IMR-90 (cell line): ENCODE measurements at regions not wholly inside any gene's neighbourhood (a gene's known extent, or its start where the extent isn't known, plus 50 kb on each side); places are given as distances from the start of the nearest gene placed in this dataset.

Experiments
- ATAC-seq: fragments of 200-7000 bp; cut with Tn5 transposase; 2 replicates; pipeline ENCODE4 v1.9.1; 2020; ENCODE audit warnings: low read depth, mild to moderate bottlenecking, moderate library complexity
- BruUV-seq: library from RNA; stranded (reverse); fragments of 400-500 nt; replicated peaks from 2 replicates; lab custom pipeline; 2021; lab: Mats Ljungman, UMichigan
- CTCF ChIA-PET: fragments of 300-600 bp; formaldehyde crosslinking; extraction: SDS; loops from one replicate; lab custom pipeline; 2021; ENCODE audit warnings: antibody characterized with exemption; lab: Yijun Ruan, JAX
- POLR2A ChIA-PET: fragments of 300-600 bp; sonication (Branson Sonifier 250); formaldehyde crosslinking; loops from one replicate; lab custom pipeline; 2022; ENCODE audit warnings: antibody characterized with exemption; ENCODE audit not compliant: unreplicated experiment; lab: Charles Lee
- DNase-seq: peaks from one replicate; pipeline ENCODE4 v3.0.0; 2013
- H2AFZ ChIP-seq: replicated peaks from 2 replicates; pipeline ENCODE3; 2013; ENCODE audit warnings: low read length, mild to moderate bottlenecking; ENCODE audit not compliant: poor library complexity
- H2AK5ac ChIP-seq: 2 replicates; pipeline ENCODE4 v1.6.1; 2013; ENCODE audit warnings: low read depth, low read length, inconsistent platforms
- H2AK9ac ChIP-seq: replicated peaks from 2 replicates; pipeline ENCODE3; 2013; ENCODE audit warnings: mild to moderate bottlenecking, low read depth, low read length, moderate library complexity; ENCODE audit not compliant: poor library complexity
- H2BK120ac ChIP-seq: 2 replicates; pipeline ENCODE4 v1.6.1; 2013; ENCODE audit warnings: low read depth, low read length, inconsistent platforms
- H2BK15ac ChIP-seq: 3 replicates; pipeline ENCODE4 v1.6.1; 2013; ENCODE audit warnings: low read depth, low read length, inconsistent platforms
- H2BK20ac ChIP-seq: 2 replicates; pipeline ENCODE4 v1.6.1; 2013; ENCODE audit warnings: low read depth, mild to moderate bottlenecking, inconsistent platforms, low read length, moderate library complexity
- H2BK5ac ChIP-seq: 2 replicates; pipeline ENCODE4 v1.6.1; 2013; ENCODE audit warnings: mild to moderate bottlenecking, low read depth, low read length, inconsistent platforms; ENCODE audit not compliant: poor library complexity, severe bottlenecking
- H3K14ac ChIP-seq: replicated peaks from 2 replicates; pipeline ENCODE4 v1.6.1; 2013; ENCODE audit warnings: low read depth, low read length, inconsistent platforms
- H3K18ac ChIP-seq: 2 replicates; pipeline ENCODE4 v1.6.1; 2013; ENCODE audit warnings: low read depth, low read length, control low read depth
- H3K23ac ChIP-seq: 2 replicates; pipeline ENCODE4 v1.6.1; 2013; ENCODE audit warnings: low read depth, low read length, inconsistent platforms
- H3K27ac ChIP-seq: 2 replicates; pipeline ENCODE4 v1.5.1; 2013; ENCODE audit warnings: mild to moderate bottlenecking, control low read depth, low read length; ENCODE audit not compliant: insufficient read depth
- H3K27me3 ChIP-seq: 2 replicates; pipeline ENCODE4 v1.6.1; 2013; ENCODE audit warnings: low read length; ENCODE audit not compliant: control insufficient read depth, insufficient read depth
- H3K36me3 ChIP-seq: 2 replicates; pipeline ENCODE4 v1.6.1; 2013; ENCODE audit warnings: low read length, mixed read lengths; ENCODE audit not compliant: control insufficient read depth, insufficient read depth
- H3K4ac ChIP-seq: 2 replicates; pipeline ENCODE4 v1.6.1; 2013; ENCODE audit warnings: low read depth, low read length, inconsistent platforms
- H3K4me1 ChIP-seq: 2 replicates; pipeline ENCODE4 v1.6.1; 2013; ENCODE audit warnings: low read length, mixed read lengths; ENCODE audit not compliant: control insufficient read depth, insufficient read depth
- H3K4me2 ChIP-seq: 2 replicates; pipeline ENCODE4 v1.6.1; 2013; ENCODE audit warnings: low read depth, mild to moderate bottlenecking, control low read depth, low read length, moderate library complexity
- H3K4me3 ChIP-seq: 2 replicates; pipeline ENCODE4 v1.5.1; 2013; ENCODE audit warnings: low read depth, mild to moderate bottlenecking, control low read depth, low read length, moderate library complexity; ENCODE audit not compliant: insufficient read depth
- H3K56ac ChIP-seq: 2 replicates; pipeline ENCODE4 v1.6.1; 2013; ENCODE audit warnings: low read length, inconsistent platforms; ENCODE audit not compliant: insufficient read depth; ENCODE audit errors: extremely low read depth
- H3K79me1 ChIP-seq, 2 experiments: 2 replicates each; pipeline ENCODE4 v1.6.1; 2013; ENCODE audit warnings: low read length in 2 of 2, inconsistent platforms in 1 of 2, low read depth in 1 of 2
- H3K9ac ChIP-seq: 2 replicates; pipeline ENCODE4 v1.6.1; 2013; ENCODE audit warnings: low read depth, low read length, control low read depth
- H3K9me1 ChIP-seq: 2 replicates; pipeline ENCODE4 v1.6.1; 2013; ENCODE audit warnings: low read length, inconsistent platforms; ENCODE audit not compliant: insufficient read depth
- H3K9me3 ChIP-seq: 2 replicates; pipeline ENCODE4 v1.6.1; 2013; ENCODE audit warnings: low read length; ENCODE audit not compliant: control insufficient read depth, insufficient read depth
- H4K20me1 ChIP-seq: 2 replicates; pipeline ENCODE4 v1.6.1; 2013; ENCODE audit warnings: low read length, inconsistent platforms; ENCODE audit not compliant: insufficient read depth
- H4K5ac ChIP-seq: 2 replicates; pipeline ENCODE4 v1.6.1; 2013; ENCODE audit warnings: mild to moderate bottlenecking, low read depth, low read length, control low read depth
- H4K8ac ChIP-seq, 2 experiments: 2 replicates each; pipeline ENCODE4 v1.6.1; 2013; ENCODE audit warnings: low read depth in 2 of 2, low read length in 2 of 2, control low read depth in 1 of 2, inconsistent platforms in 1 of 2
- H4K91ac ChIP-seq: 2 replicates; pipeline ENCODE4 v1.6.1; 2013; ENCODE audit warnings: low read depth, low read length, inconsistent platforms; ENCODE audit not compliant: insufficient read depth
- BHLHE40 ChIP-seq: fragments of 150-350 bp; IDR thresholded peaks from 2 replicates; pipeline ENCODE4 v1.6.1; 2016; ENCODE audit warnings: mild to moderate bottlenecking, low read depth, low read length
- CEBPB ChIP-seq: IDR thresholded peaks from 2 replicates; pipeline ENCODE4 v1.6.1; 2012; ENCODE audit warnings: low read depth, low read length, improper control_type of control experiment
- CHD1 ChIP-seq: IDR thresholded peaks from 2 replicates; pipeline ENCODE4 v1.6.1; 2012; ENCODE audit warnings: low read depth, low read length, improper control_type of control experiment
- ELK1 ChIP-seq: fragments of 150-350 bp; IDR thresholded peaks from 2 replicates; pipeline ENCODE4 v1.6.1; 2016; ENCODE audit warnings: low read depth, mild to moderate bottlenecking, low read length, moderate library complexity, borderline replicate concordance
- FOS ChIP-seq: fragments of 150-350 bp; IDR thresholded peaks from 2 replicates; pipeline ENCODE4 v1.6.1; 2016; ENCODE audit warnings: low read depth, low read length
- MAFK ChIP-seq: IDR thresholded peaks from 2 replicates; pipeline ENCODE4 v1.6.1; 2012; ENCODE audit warnings: low read depth, low read length, improper control_type of control experiment
- MAZ ChIP-seq: IDR thresholded peaks from 2 replicates; pipeline ENCODE4 v1.6.1; 2012; ENCODE audit warnings: low read depth, mild to moderate bottlenecking, low read length, improper control_type of control experiment, moderate library complexity, borderline replicate concordance
- MXI1 ChIP-seq: IDR thresholded peaks from 2 replicates; pipeline ENCODE4 v1.6.1; 2012; ENCODE audit warnings: low read depth, mild to moderate bottlenecking, low read length, moderate library complexity, borderline replicate concordance
- NFE2L2 ChIP-seq: fragments of 150-350 bp; IDR thresholded peaks from 2 replicates; pipeline ENCODE4 v1.6.1; 2016; ENCODE audit warnings: low read depth, mild to moderate bottlenecking, low read length
- POLR2A ChIP-seq: IDR thresholded peaks from 2 replicates; pipeline ENCODE4 v1.6.1; 2012; ENCODE audit warnings: mild to moderate bottlenecking, low read depth, low read length
- RAD21 ChIP-seq: IDR thresholded peaks from 2 replicates; pipeline ENCODE4 v1.6.1; 2012; ENCODE audit warnings: low read length, improper control_type of control experiment
- RCOR1 ChIP-seq: IDR thresholded peaks from 2 replicates; pipeline ENCODE4 v1.6.1; 2012; ENCODE audit warnings: mild to moderate bottlenecking, low read length, improper control_type of control experiment; ENCODE audit not compliant: insufficient replicate concordance
- RFX5 ChIP-seq: IDR thresholded peaks from 2 replicates; pipeline ENCODE4 v1.8.0; 2012; ENCODE audit warnings: low read depth, mild to moderate bottlenecking, low read length, moderate library complexity
- SMC3 ChIP-seq: fragments of 150-350 bp; IDR thresholded peaks from 2 replicates; pipeline ENCODE4 v1.6.1; 2016; ENCODE audit warnings: low read depth, mild to moderate bottlenecking, antibody characterized with exemption, low read length, moderate library complexity
- WGBS, 2 experiments: methylation state at CpG; one replicate each; pipeline versions ENCODE4 v1.1.5 to v1.1.7; 2013; ENCODE audit warnings: missing lambda C conversion rate in 2 of 2; ENCODE audit not compliant: insufficient read length in 1 of 2; ENCODE audit errors: extremely low coverage in 2 of 2; 5-methylcytosine and 5-hydroxymethylcytosine counted together
- dilution Hi-C: fragments of 300-500 bp; cut with HindIII; formaldehyde crosslinking; loops from one replicate; pipeline ENCODE4 v1.14.3; 2018; ENCODE audit warnings: low sequenced_read_pairs; ENCODE audit not compliant: unreplicated experiment
- in situ Hi-C: fragments of 300-500 bp; cut with MboI; formaldehyde crosslinking; loops from 3 replicates; pipeline ENCODE4 v1.14.3; 2019; ENCODE audit warnings: low sequenced_read_pairs, inconsistent platforms, mixed read lengths
- intact Hi-C: fragments of 100-400 bp; cut with micrococcal nuclease; formaldehyde crosslinking; loops from 2 replicates; pipeline ENCODE4 v1.10.0; 2022
- TF ChIP-seq, protein P1 (sequence below): fragments of 150-350 bp; IDR thresholded peaks from 2 replicates; pipeline ENCODE4 v1.6.1; 2017; ENCODE audit warnings: mild to moderate bottlenecking, antibody characterized with exemption, low read length, low read depth
- TF ChIP-seq, protein P2 (sequence below): conservative IDR thresholded peaks from 2 replicates; pipeline ENCODE4 v1.5.1; 2012; ENCODE audit warnings: mild to moderate bottlenecking, low read depth, low read length, improper control_type of control experiment

DNA sequence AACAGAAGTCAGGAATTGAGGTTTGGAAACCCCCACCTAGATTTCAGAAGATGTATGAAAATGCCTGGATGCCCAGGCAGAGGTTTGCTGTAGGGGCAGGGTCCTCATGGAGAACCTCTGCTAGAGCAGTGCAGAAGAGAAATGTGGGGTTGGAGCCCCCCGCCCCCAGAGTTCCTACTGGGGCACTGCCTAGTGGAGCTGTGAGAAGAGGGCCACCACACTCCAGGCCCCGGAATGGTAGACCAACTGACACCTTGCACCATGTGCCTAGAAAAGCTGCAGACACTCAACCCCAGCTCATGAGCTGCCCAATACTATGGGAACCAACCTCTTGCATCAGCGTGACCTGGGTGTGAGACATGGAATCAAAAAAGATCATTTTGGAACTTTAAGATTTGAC, 967.0 kb upstream of the NRXN1 start:
- no peak overlapping the region for H4K8ac ChIP-seq
- H2AFZ ChIP-seq = no peak overlapping the region
- no peak overlapping the region for H3K18ac ChIP-seq
- H3K4me2 ChIP-seq = no peak overlapping the region
- BruUV-seq = no TSS peak
- no peaks in the 10 kb centered on the region for H4K20me1 ChIP-seq
- dilution Hi-C loops = no loop called here
- no peaks in the 10 kb centered on the region for H3K79me1 ChIP-seq
- no peak for DNase-seq
- no peak overlapping the region for H2AK9ac ChIP-seq
- H3K27me3 ChIP-seq = no peaks in the 10 kb centered on the region
- no peak overlapping the region for H3K14ac ChIP-seq
- ChIA-PET CTCF (no interaction called here), POLR2A (no interaction called here)
- H2BK120ac ChIP-seq = peak overlapping the region; percentile 43
- TF ChIP-seq MXI1 (no peak), BHLHE40 (no peak), MAFK (no peak), ELK1 (no peak), POLR2A (no peak), NFE2L2 (no peak), SMC3 (no peak), RAD21 (no peak), FOS (no peak), RFX5 (no peak), CEBPB (no peak), CHD1 (no peak), RCOR1 (no peak), MAZ (no peak)
- TF ChIP-seq, protein P1, sequence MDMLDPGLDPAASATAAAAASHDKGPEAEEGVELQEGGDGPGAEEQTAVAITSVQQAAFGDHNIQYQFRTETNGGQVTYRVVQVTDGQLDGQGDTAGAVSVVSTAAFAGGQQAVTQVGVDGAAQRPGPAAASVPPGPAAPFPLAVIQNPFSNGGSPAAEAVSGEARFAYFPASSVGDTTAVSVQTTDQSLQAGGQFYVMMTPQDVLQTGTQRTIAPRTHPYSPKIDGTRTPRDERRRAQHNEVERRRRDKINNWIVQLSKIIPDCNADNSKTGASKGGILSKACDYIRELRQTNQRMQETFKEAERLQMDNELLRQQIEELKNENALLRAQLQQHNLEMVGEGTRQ = no peak
- TF ChIP-seq, protein P2, sequence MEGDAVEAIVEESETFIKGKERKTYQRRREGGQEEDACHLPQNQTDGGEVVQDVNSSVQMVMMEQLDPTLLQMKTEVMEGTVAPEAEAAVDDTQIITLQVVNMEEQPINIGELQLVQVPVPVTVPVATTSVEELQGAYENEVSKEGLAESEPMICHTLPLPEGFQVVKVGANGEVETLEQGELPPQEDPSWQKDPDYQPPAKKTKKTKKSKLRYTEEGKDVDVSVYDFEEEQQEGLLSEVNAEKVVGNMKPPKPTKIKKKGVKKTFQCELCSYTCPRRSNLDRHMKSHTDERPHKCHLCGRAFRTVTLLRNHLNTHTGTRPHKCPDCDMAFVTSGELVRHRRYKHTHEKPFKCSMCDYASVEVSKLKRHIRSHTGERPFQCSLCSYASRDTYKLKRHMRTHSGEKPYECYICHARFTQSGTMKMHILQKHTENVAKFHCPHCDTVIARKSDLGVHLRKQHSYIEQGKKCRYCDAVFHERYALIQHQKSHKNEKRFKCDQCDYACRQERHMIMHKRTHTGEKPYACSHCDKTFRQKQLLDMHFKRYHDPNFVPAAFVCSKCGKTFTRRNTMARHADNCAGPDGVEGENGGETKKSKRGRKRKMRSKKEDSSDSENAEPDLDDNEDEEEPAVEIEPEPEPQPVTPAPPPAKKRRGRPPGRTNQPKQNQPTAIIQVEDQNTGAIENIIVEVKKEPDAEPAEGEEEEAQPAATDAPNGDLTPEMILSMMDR = no peak
- no peak overlapping the region for H3K4me3 ChIP-seq
- no peak overlapping the region for H3K23ac ChIP-seq
- ATAC-seq = no peak
- H3K27ac ChIP-seq = no peak overlapping the region
- H4K5ac ChIP-seq = no peak overlapping the region
- peaks cover 6% of the 10 kb centered on the region for H3K4me1 ChIP-seq
- H3K56ac ChIP-seq = no peak overlapping the region
- no peak overlapping the region for H2BK5ac ChIP-seq
- no CpG with 5 or more reads among the region's 3 CpGs for WGBS, 2 experiments
- intact Hi-C loops = loop anchor here (5.0 to 10.0 kb wide), 3 partner anchors 277 to 1444 kb away; no protein-coding TSS in a partner anchor
- H3K9me1 ChIP-seq = peaks cover 8% of the 10 kb centered on the region; the same call in 1 of the 2 replicates
- peak overlapping the region; percentile 40 for H4K91ac ChIP-seq
- no peak overlapping the region for H3K9ac ChIP-seq
- in situ Hi-C loops = loop anchor here (25.0 kb wide), 1 partner anchor 1462 kb away; no protein-coding TSS in a partner anchor
- no peaks in the 10 kb centered on the region for H3K36me3 ChIP-seq
- no peaks in the 10 kb centered on the region for H3K9me3 ChIP-seq
- peak overlapping the region; percentile 62; the same call in 1 of the 2 replicates for H3K4ac ChIP-seq
- H2BK15ac ChIP-seq = no peak overlapping the region; the same call in 2 of the 3 replicates
- no peak overlapping the region for H2AK5ac ChIP-seq
- no peak overlapping the region for H2BK20ac ChIP-seq
